Erythroblast (primary cell): ENCODE measurements at regions not wholly inside any gene's neighbourhood (a gene's known extent, or its start where the extent isn't known, plus 50 kb on each side); places are given as distances from the start of the nearest gene placed in this dataset.

Experiments used
- GATA1 ChIP-seq: IDR thresholded peaks from 2 replicates; pipeline ENCODE4 v1.6.1; 2011; ENCODE audit warnings: low read depth, mild to moderate bottlenecking, control low read depth, low read length, moderate library complexity
- POLR2A ChIP-seq: IDR thresholded peaks from 2 replicates; pipeline ENCODE4 v1.6.1; 2011; ENCODE audit warnings: mild to moderate bottlenecking, low read length

- no peak for TF ChIP-seq POLR2A
- TF ChIP-seq GATA1: no peak
Measured at GRCh38 chr13:50766695-50767094, 76.8 kb downstream of the DLEU7 start.
